Mononuclear cell (primary cell): ENCODE measurements at regions not wholly inside any gene's neighbourhood (a gene's known extent, or its start where the extent isn't known, plus 50 kb on each side); places are given as distances from the start of the nearest gene placed in this dataset.

Experiments
- H3K27me3 ChIP-seq: 2 replicates; pipeline ENCODE4 v1.6.0; 2011; ENCODE audit warnings: low read length, control low read depth; ENCODE audit not compliant: insufficient read depth
- H3K4me1 ChIP-seq: 2 replicates; pipeline ENCODE4 v1.5.1; 2011; ENCODE audit warnings: mild to moderate bottlenecking, low read length, control low read depth; ENCODE audit not compliant: insufficient read depth
- H3K4me3 ChIP-seq: 2 replicates; pipeline ENCODE4 v1.5.1; 2011; ENCODE audit warnings: mild to moderate bottlenecking, low read length, moderate library complexity
- H3K9me3 ChIP-seq: 2 replicates; pipeline ENCODE4 v1.5.1; 2011; ENCODE audit warnings: low read depth, mild to moderate bottlenecking, control low read depth, low read length

- Histone ChIP-seq H3K4me3 (no peak overlapping the region), H3K9me3 (no peaks in the 10 kb centered on the region), H3K27me3 (no peaks in the 10 kb centered on the region), H3K4me1 (no peaks in the 10 kb centered on the region)
Observed at GRCh38 chr21:16767201-16767600, 745.6 kb upstream of the CXADR start.

DNA sequence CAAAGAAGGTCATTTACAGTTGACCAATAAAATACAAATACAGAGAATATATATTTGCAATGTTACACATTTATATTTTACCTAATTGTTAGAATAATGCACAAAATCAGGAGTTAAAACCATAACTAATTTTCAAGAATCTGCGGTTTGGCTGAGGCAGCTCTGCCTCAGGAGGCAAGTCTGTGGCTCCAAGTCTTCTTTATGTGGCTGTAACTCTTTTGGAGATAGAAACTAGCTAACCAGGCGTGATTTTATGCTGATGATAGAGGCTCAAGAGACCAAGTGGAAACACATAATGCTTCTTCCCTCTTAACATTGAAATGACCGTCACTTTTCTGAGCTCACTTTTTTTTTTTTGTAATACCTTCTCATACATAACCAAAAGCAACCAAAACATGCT is 744.7 kb upstream of the CXADR start:
- Histone ChIP-seq H3K4me1 (no peaks in the 10 kb centered on the region), H3K27me3 (no peaks in the 10 kb centered on the region), H3K4me3 (no peak overlapping the region), H3K9me3 (no peaks in the 10 kb centered on the region)

DNA sequence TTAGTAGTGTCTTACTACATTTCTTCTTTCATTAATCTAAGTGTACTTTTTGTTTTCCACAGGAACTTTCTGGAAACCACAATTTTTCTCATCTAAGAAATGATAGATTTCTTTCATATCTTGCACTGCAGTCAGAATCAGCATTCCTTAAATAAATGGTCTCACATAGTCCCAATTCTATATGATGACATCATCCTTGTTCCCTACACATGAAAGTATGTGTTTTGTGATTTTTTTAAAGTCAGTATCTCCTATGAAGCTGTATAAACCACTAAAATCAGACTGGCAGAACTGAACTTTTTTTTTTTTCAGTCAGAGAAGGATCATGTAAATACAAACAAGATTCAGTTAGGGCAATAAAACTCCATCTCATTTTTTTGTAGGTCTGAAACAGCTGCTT is 742.6 kb upstream of the CXADR start:
- H3K9me3 ChIP-seq = no peaks in the 10 kb centered on the region
- H3K4me1 ChIP-seq = no peaks in the 10 kb centered on the region
- no peak overlapping the region for H3K4me3 ChIP-seq
- no peaks in the 10 kb centered on the region for H3K27me3 ChIP-seq

GRCh38 chr21:16773206-16773605 is 739.6 kb upstream of the CXADR start:
- H3K27me3 ChIP-seq = no peaks in the 10 kb centered on the region
- no peak overlapping the region for H3K4me3 ChIP-seq
- H3K9me3 ChIP-seq = no peaks in the 10 kb centered on the region
- no peaks in the 10 kb centered on the region for H3K4me1 ChIP-seq

- H3K9me3 ChIP-seq = no peaks in the 10 kb centered on the region
- no peak overlapping the region for H3K4me3 ChIP-seq
- H3K27me3 ChIP-seq = no peaks in the 10 kb centered on the region
- H3K4me1 ChIP-seq = no peaks in the 10 kb centered on the region
Observed at GRCh38 chr21:16775076-16775475, 737.8 kb upstream of the CXADR start.

GRCh38 chr21:16777041-16777720 is 735.7 kb upstream of the CXADR start:
- no peak overlapping the region for H3K4me3 ChIP-seq
- no peaks in the 10 kb centered on the region for H3K9me3 ChIP-seq
- H3K27me3 ChIP-seq = no peaks in the 10 kb centered on the region
- H3K4me1 ChIP-seq = no peaks in the 10 kb centered on the region

GRCh38 chr21:16788584-16788983 is 724.3 kb upstream of the CXADR start:
- Histone ChIP-seq H3K9me3 (no peaks in the 10 kb centered on the region), H3K27me3 (no peaks in the 10 kb centered on the region), H3K4me1 (no peaks in the 10 kb centered on the region), H3K4me3 (no peak overlapping the region)

DNA sequence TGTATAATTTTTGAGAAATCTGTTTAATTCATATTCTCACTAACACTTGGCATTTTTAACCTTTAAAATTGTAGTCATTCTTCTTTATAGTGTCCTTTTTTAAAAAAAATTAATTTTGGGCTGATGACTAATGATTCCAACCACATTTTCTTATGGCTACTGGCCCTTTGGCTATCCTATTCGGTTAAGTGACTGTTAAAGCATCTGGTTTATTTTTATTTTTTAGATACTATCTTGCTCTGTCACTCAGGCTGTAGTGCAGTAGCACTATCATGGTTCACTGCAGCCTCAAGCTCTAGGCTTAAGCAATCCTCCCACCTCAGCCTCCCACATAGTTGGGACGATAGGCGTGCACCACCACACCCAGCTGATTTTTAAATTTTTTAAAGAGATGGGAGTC is 723.2 kb upstream of the CXADR start:
- no peaks in the 10 kb centered on the region for H3K4me1 ChIP-seq
- no peaks in the 10 kb centered on the region for H3K27me3 ChIP-seq
- H3K9me3 ChIP-seq = no peaks in the 10 kb centered on the region
- H3K4me3 ChIP-seq = no peak overlapping the region

DNA sequence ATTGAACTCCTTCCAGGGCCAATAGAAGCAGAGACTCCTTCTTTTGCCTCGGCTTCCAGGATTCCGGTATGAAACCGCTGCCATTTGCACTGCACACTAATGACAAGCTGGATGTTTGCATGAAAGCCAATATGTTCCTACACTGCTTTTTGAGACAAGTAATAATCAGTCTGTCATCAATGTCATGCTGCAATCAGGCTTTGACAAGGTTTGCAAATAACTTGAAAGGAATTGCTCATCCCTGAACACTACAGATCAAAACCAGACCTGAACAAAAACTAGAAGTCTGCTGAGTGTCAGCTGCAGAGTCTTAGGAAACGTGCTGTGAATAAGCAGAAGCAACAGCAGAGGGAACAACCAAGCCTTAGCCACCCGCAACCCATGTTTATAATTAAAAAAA is 720.7 kb upstream of the CXADR start:
- no peaks in the 10 kb centered on the region for H3K9me3 ChIP-seq

GRCh38 chr21:16794950-16795349 is 717.9 kb upstream of the CXADR start:
- no peaks in the 10 kb centered on the region for H3K4me1 ChIP-seq
- H3K9me3 ChIP-seq = no peaks in the 10 kb centered on the region
- H3K4me3 ChIP-seq = no peak overlapping the region
- H3K27me3 ChIP-seq = no peaks in the 10 kb centered on the region

More for the DNA sequence above, 720.7 kb upstream of the CXADR start:
- no peak overlapping the region for H3K4me3 ChIP-seq
- no peaks in the 10 kb centered on the region for H3K4me1 ChIP-seq
- no peaks in the 10 kb centered on the region for H3K27me3 ChIP-seq

DNA sequence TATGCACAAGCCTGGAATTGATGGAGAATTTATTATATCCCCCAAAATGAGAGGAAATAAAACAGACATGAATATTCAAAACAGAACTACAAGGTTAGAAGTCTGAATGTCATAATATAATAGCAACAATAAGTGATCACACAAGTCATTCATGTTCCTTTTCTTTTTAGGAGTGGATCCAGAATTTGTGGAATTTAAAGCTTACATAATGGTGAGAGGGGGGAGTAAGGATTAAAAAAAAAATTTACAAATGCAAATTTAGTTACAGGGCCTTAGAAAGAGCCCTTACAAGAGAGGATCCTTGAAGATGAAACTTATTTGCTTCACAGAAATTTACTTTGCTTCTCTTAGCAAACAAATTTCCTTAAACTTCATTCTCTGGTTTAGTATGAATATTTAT is 716.1 kb upstream of the CXADR start:
- Histone ChIP-seq H3K9me3 (no peaks in the 10 kb centered on the region), H3K4me3 (no peak overlapping the region), H3K4me1 (no peaks in the 10 kb centered on the region), H3K27me3 (no peaks in the 10 kb centered on the region)

DNA sequence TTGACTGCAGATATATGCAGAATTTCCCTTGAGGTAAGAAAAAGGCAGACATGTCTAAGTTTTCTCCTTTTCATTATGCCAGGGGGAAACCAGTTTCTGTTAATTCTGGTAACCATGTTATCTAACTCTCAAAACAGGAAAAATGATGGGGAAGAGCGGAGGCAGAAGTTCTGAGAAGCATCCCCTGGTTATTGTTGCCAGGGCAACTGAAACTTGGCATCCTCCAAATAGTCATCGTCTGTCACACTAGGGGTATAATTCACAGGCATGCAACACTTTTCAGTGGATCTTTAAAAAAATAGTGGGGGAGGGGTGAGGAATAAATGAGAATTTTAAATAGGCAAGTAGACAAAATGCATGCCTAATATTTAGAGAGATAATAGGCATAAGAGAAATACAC is 715.3 kb upstream of the CXADR start:
- Histone ChIP-seq H3K27me3 (no peaks in the 10 kb centered on the region), H3K4me3 (no peak overlapping the region), H3K4me1 (no peaks in the 10 kb centered on the region), H3K9me3 (no peaks in the 10 kb centered on the region)

GRCh38 chr21:16797966-16798365 is 714.9 kb upstream of the CXADR start:
- Histone ChIP-seq H3K4me3 (no peak overlapping the region), H3K4me1 (no peaks in the 10 kb centered on the region), H3K9me3 (no peaks in the 10 kb centered on the region), H3K27me3 (no peaks in the 10 kb centered on the region)

DNA sequence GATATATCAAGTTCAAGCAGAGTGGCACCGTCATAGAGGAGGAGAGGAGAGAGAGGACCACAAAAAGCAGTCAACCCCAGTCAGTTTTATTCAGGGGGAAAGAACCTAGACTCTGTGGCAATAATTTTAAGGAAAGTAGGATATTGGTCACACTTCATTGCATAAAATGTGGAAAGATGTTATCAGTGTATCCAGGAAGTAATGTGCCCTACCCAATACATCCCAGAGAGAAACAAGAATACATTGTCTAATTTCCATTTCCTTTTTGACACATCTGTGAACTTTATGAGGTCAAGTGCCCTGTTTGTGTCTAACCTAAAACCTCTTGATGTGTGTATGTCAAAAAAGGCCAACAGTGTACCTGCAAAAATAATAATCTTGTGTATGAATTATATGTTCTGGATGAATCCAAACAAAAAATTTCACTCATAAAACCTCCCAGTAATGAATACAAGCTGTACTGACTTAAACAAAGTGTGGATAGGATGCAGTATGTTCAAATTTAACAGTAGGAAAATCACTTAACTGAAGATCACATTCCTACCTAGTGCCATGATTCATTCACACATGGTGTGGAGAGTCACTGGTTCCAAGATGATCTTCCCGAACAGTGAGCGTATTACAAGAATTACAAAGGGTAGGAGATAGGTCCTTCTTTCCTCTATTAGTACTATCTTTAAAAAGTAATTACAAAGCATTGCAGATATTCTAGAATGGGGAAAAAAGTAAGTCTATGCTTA is 712.1 kb upstream of the CXADR start:
- Histone ChIP-seq H3K4me1 (no peaks in the 10 kb centered on the region), H3K9me3 (no peaks in the 10 kb centered on the region), H3K4me3 (no peak overlapping the region), H3K27me3 (no peaks in the 10 kb centered on the region)

DNA sequence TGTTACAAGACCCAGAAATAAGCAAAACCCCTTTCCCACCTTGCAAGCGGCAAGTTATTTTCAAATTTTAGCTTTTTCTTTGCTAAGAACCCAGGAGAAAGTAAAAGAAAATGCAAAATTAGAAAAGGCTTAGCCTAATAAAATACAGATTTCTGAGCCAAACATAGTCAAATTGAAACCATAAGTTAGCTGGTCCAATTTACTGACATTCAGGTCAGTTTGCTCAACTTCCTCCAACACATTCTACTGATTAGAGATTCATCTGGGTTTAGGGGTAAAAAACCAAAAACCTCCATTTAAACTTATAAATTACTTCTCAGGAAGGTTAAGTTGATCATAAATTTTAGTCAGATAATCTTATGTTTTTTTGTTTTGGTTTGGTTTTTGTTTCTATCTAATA is 701.8 kb upstream of the CXADR start:
- Histone ChIP-seq H3K9me3 (no peaks in the 10 kb centered on the region), H3K4me1 (no peaks in the 10 kb centered on the region), H3K27me3 (no peaks in the 10 kb centered on the region), H3K4me3 (no peak overlapping the region)

DNA sequence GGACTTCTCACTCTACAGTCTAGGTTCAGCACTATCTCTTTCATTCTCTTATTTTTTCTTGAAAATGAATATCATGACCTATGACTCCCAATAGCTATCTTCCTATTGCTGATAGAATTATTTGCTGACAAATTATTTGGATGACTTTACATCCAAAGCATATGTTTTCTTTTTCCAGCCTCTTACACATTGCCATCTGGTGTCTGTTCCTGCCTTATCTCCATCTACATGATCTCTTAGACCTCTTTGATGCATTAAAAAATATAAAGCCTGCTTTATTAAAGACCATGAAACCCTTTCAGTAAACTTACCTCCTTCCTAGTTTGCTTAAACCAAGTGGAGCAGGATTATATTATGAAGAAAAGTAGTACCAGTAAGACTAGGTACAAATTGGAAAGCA is 700.9 kb upstream of the CXADR start:
- H3K4me3 ChIP-seq = no peak overlapping the region
- no peaks in the 10 kb centered on the region for H3K27me3 ChIP-seq
- no peaks in the 10 kb centered on the region for H3K4me1 ChIP-seq
- H3K9me3 ChIP-seq = no peaks in the 10 kb centered on the region
